Left ventricle myocardium inferior (tissue), 1 donor: ENCODE measurements at regions not wholly inside any gene's neighbourhood (a gene's known extent, or its start where the extent isn't known, plus 50 kb on each side); places are given as distances from the start of the nearest gene placed in this dataset.

Experiments used
- DNase-seq: peaks from one replicate; pipeline ENCODE4 v3.0.0-alpha.2; 2020
- H3K27ac ChIP-seq: fragments of 200-600 bp; replicated peaks from 2 replicates; pipeline ENCODE4 v1.8.0; 2021
- H3K27me3 ChIP-seq: fragments of 200-600 bp; 2 replicates; pipeline ENCODE4 v1.8.0; 2021; ENCODE audit warnings: low read depth
- H3K36me3 ChIP-seq: fragments of 200-600 bp; 2 replicates; pipeline ENCODE4 v1.8.0; 2021
- H3K4me1 ChIP-seq: fragments of 200-600 bp; 2 replicates; pipeline ENCODE4 v1.8.0; 2021
- H3K4me3 ChIP-seq: fragments of 200-600 bp; 2 replicates; pipeline ENCODE4 v1.8.0; 2021; ENCODE audit warnings: mild to moderate bottlenecking, moderate library complexity
- H3K9me3 ChIP-seq: fragments of 200-600 bp; replicated peaks from 2 replicates; pipeline ENCODE4 v1.8.0; 2021
- CTCF ChIP-seq: fragments of 200-600 bp; IDR thresholded peaks from 2 replicates; pipeline ENCODE4 v1.8.0; 2021; ENCODE audit warnings: antibody characterized with exemption, mild to moderate bottlenecking, borderline replicate concordance
- intact Hi-C: fragments of 100-400 bp; cut with micrococcal nuclease; formaldehyde crosslinking; loops from one replicate; pipeline ENCODE4 v1.11.0; 2022
- donor health status: DM: no; HTN: yes; CAD: no; lungs with severe emphysema.

DNA sequence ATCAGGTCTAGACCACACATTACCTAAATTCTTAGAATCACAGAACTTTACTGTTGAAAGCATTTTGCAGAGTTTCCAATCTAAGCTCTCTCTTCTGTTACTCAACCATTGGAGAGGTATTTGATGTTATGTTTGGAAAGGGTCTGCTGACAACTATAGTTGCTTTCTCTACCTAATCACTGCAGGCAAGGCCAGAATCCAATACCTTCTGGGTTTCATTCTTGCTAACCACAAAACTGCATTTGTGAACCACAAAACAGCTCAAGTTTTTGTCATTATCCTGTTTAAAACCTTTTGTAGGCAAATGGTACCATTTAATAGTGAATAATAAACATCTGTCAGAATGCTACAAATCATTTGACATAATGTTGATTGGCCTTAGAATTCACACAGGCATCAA lies 380.1 kb downstream of the GASK1B start:
- intact Hi-C loops, result no loop called here
- Histone ChIP-seq H3K4me1 (no peaks in the 10 kb centered on the region), H3K27ac (no peak overlapping the region), H3K9me3 (no peaks in the 10 kb centered on the region), H3K4me3 (no peak overlapping the region), H3K36me3 (no peaks in the 10 kb centered on the region), H3K27me3 (no peaks in the 10 kb centered on the region)
- DNase-seq, result no peak
- TF ChIP-seq CTCF, result no peak

DNA sequence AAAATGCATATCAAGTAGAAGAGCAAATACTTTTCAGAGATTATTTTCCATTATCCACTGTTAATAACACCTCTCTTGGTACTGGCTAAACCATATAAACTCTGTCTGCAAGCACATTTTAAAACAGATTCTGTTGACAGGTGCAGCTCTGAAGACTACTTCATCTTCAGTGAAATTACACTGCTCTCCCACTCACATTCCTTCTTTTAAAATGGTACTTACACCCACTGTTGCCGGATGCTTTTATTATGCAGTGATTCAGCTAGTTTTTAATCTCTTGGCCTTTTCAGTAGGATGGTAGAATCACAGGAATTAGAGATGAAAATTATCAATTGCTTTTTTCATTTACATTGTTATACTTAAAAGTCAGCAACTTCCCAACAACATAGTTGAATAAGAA lies 381.6 kb downstream of the GASK1B start:
- no peak overlapping the region for H3K27ac ChIP-seq
- H3K9me3 ChIP-seq, result no peaks in the 10 kb centered on the region
- no peaks in the 10 kb centered on the region for H3K4me1 ChIP-seq
- intact Hi-C loops, result no loop called here
- DNase-seq, result no peak
- H3K4me3 ChIP-seq, result no peak overlapping the region
- no peak for TF ChIP-seq CTCF
- H3K36me3 ChIP-seq, result no peaks in the 10 kb centered on the region
- H3K27me3 ChIP-seq, result no peaks in the 10 kb centered on the region

GRCh38 chr4:157787618-157788017 lies 385.2 kb downstream of the GASK1B start:
- no peak overlapping the region for H3K27ac ChIP-seq
- TF ChIP-seq CTCF, result no peak
- DNase-seq, result no peak
- no peaks in the 10 kb centered on the region for H3K4me1 ChIP-seq
- H3K36me3 ChIP-seq, result no peaks in the 10 kb centered on the region
- no peak overlapping the region for H3K4me3 ChIP-seq
- no peaks in the 10 kb centered on the region for H3K9me3 ChIP-seq
- intact Hi-C loops, result no loop called here
- H3K27me3 ChIP-seq, result no peaks in the 10 kb centered on the region

GRCh38 chr4:157781361-157781760 lies 391.5 kb downstream of the GASK1B start:
- H3K9me3 ChIP-seq, result peaks cover 9% of the 10 kb centered on the region
- DNase-seq, result no peak
- H3K27me3 ChIP-seq, result no peaks in the 10 kb centered on the region
- H3K27ac ChIP-seq, result no peak overlapping the region
- no peaks in the 10 kb centered on the region for H3K4me1 ChIP-seq
- intact Hi-C loops, result no loop called here
- no peaks in the 10 kb centered on the region for H3K36me3 ChIP-seq
- no peak for TF ChIP-seq CTCF
- no peak overlapping the region for H3K4me3 ChIP-seq

GRCh38 chr4:157779081-157779480 lies 393.7 kb downstream of the GASK1B start:
- Histone ChIP-seq H3K27me3 (no peaks in the 10 kb centered on the region), H3K27ac (no peak overlapping the region), H3K4me1 (no peaks in the 10 kb centered on the region), H3K9me3 (peaks cover 9% of the 10 kb centered on the region), H3K36me3 (no peaks in the 10 kb centered on the region), H3K4me3 (no peak overlapping the region)
- intact Hi-C loops, result no loop called here
- no peak for TF ChIP-seq CTCF
- no peak for DNase-seq
